ENCODE measurements at regions not wholly inside any gene's neighbourhood (a gene's known extent, or its start where the extent isn't known, plus 50 kb on each side); places are given as distances from the start of the nearest gene placed in this dataset.

- DNase-seq (ENCODE audit: low read depth): no peak
- H3K4me3 ChIP-seq (ENCODE audit: low read depth, low read length): no peak overlapping the region
- TF ChIP-seq MYC (IDR thresholded peaks at IDR 0.05; ENCODE audit: low read depth, low read length) (no peak), POLR2A (IDR thresholded peaks at IDR 0.05; ENCODE audit: extremely low read depth, insufficient read length) (no peak), MAX (IDR thresholded peaks at IDR 0.05; ENCODE audit: low read depth, low read length) (no peak)
- TF ChIP-seq, protein P1, sequence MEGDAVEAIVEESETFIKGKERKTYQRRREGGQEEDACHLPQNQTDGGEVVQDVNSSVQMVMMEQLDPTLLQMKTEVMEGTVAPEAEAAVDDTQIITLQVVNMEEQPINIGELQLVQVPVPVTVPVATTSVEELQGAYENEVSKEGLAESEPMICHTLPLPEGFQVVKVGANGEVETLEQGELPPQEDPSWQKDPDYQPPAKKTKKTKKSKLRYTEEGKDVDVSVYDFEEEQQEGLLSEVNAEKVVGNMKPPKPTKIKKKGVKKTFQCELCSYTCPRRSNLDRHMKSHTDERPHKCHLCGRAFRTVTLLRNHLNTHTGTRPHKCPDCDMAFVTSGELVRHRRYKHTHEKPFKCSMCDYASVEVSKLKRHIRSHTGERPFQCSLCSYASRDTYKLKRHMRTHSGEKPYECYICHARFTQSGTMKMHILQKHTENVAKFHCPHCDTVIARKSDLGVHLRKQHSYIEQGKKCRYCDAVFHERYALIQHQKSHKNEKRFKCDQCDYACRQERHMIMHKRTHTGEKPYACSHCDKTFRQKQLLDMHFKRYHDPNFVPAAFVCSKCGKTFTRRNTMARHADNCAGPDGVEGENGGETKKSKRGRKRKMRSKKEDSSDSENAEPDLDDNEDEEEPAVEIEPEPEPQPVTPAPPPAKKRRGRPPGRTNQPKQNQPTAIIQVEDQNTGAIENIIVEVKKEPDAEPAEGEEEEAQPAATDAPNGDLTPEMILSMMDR (IDR thresholded peaks at IDR 0.05; ENCODE audit: low read depth, low read length): no peak
These were observed 137.5 kb downstream of the ZNF674 start for GRCh38 chrX:46407753-46408130.

GRCh38 chrX:46407036-46407752 is 138.0 kb downstream of the ZNF674 start:
- H3K4me3 ChIP-seq (ENCODE audit: low read depth, low read length): no peak overlapping the region
- TF ChIP-seq, protein P1 (IDR thresholded peaks at IDR 0.05; ENCODE audit: low read depth, low read length): no peak
- TF ChIP-seq POLR2A (IDR thresholded peaks at IDR 0.05; ENCODE audit: extremely low read depth, insufficient read length): no peak
- TF ChIP-seq MYC (IDR thresholded peaks at IDR 0.05; ENCODE audit: low read depth, low read length): no peak
- no peak for TF ChIP-seq MAX (IDR thresholded peaks at IDR 0.05; ENCODE audit: low read depth, low read length)
- no peak for DNase-seq (ENCODE audit: low read depth)

GRCh38 chrX:46404774-46405173 is 140.4 kb downstream of the ZNF674 start:
- DNase-seq (ENCODE audit: low read depth): no peak
- TF ChIP-seq, protein P1 (IDR thresholded peaks at IDR 0.05; ENCODE audit: low read depth, low read length): no peak
- TF ChIP-seq MYC (IDR thresholded peaks at IDR 0.05; ENCODE audit: low read depth, low read length) (no peak), MAX (IDR thresholded peaks at IDR 0.05; ENCODE audit: low read depth, low read length) (no peak), POLR2A (IDR thresholded peaks at IDR 0.05; ENCODE audit: extremely low read depth, insufficient read length) (no peak)
- H3K4me3 ChIP-seq (ENCODE audit: low read depth, low read length): no peak overlapping the region

GRCh38 chrX:46400530-46401443 is 144.4 kb downstream of the ZNF674 start:
- DNase-seq (ENCODE audit: low read depth): no peak
- H3K4me3 ChIP-seq (ENCODE audit: low read depth, low read length): no peak overlapping the region
- TF ChIP-seq MAX (IDR thresholded peaks at IDR 0.05; ENCODE audit: low read depth, low read length) (no peak), MYC (IDR thresholded peaks at IDR 0.05; ENCODE audit: low read depth, low read length) (no peak), POLR2A (IDR thresholded peaks at IDR 0.05; ENCODE audit: extremely low read depth, insufficient read length) (no peak)
- TF ChIP-seq, protein P1 (IDR thresholded peaks at IDR 0.05; ENCODE audit: low read depth, low read length): no peak

GRCh38 chrX:46398874-46399273 is 146.3 kb downstream of the ZNF674 start:
- H3K4me3 ChIP-seq (ENCODE audit: low read depth, low read length): no peak overlapping the region
- DNase-seq (ENCODE audit: low read depth): no peak
- TF ChIP-seq, protein P1 (IDR thresholded peaks at IDR 0.05; ENCODE audit: low read depth, low read length): no peak
- TF ChIP-seq MAX (IDR thresholded peaks at IDR 0.05; ENCODE audit: low read depth, low read length) (no peak), MYC (IDR thresholded peaks at IDR 0.05; ENCODE audit: low read depth, low read length) (no peak), POLR2A (IDR thresholded peaks at IDR 0.05; ENCODE audit: extremely low read depth, insufficient read length) (no peak)

Data from NB4 (cell line).